GM06990 (cell line): ENCODE measurements at regions not wholly inside any gene's neighbourhood (a gene's known extent, or its start where the extent isn't known, plus 50 kb on each side); places are given as distances from the start of the nearest gene placed in this dataset.

Experiments used
- DNase-seq: peaks from one replicate; pipeline ENCODE4 v3.0.0-alpha.2; 2011; ENCODE audit not compliant: insufficient read length; ENCODE audit errors: extremely low read depth
- H3K27me3 ChIP-seq: replicated peaks from 2 replicates; pipeline ENCODE4 v1.6.0; 2011; ENCODE audit warnings: low read length; ENCODE audit not compliant: control insufficient read depth, insufficient read depth
- H3K36me3 ChIP-seq: 2 replicates; pipeline ENCODE4 v1.5.1; 2011; ENCODE audit warnings: low read length; ENCODE audit not compliant: control insufficient read depth, insufficient read depth
- H3K4me3 ChIP-seq: replicated peaks from 2 replicates; pipeline ENCODE4 v1.5.1; 2011; ENCODE audit warnings: low read depth, mild to moderate bottlenecking, control low read depth, low read length
- TF ChIP-seq, protein P1 (sequence below): IDR thresholded peaks from 2 replicates; pipeline ENCODE4 v1.5.1; 2011; ENCODE audit warnings: low read length, control low read depth, mild to moderate bottlenecking, inconsistent platforms; ENCODE audit not compliant: insufficient read depth, poor library complexity, severe bottlenecking

DNA sequence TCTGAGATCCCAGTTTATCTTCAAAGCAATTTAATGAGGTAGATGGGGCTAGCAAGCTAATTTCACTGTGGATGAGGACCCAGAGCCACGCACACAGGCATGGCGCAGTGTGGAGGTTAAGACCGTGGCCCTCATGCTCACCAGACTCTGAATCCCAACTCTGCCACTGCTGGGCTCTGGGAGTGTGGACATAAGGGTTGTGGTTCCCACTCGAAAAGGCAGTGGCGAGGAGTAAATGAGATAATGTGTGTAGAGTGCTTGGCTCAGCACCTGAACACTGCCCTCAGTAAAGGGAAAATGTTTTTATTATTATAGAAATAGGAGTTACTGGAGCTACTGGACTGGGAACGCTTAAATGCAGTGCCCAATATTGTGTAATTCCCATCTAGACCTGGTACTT is 243.5 kb upstream of the TPM1 start:
- no peak overlapping the region for H3K4me3 ChIP-seq
- TF ChIP-seq, protein P1, sequence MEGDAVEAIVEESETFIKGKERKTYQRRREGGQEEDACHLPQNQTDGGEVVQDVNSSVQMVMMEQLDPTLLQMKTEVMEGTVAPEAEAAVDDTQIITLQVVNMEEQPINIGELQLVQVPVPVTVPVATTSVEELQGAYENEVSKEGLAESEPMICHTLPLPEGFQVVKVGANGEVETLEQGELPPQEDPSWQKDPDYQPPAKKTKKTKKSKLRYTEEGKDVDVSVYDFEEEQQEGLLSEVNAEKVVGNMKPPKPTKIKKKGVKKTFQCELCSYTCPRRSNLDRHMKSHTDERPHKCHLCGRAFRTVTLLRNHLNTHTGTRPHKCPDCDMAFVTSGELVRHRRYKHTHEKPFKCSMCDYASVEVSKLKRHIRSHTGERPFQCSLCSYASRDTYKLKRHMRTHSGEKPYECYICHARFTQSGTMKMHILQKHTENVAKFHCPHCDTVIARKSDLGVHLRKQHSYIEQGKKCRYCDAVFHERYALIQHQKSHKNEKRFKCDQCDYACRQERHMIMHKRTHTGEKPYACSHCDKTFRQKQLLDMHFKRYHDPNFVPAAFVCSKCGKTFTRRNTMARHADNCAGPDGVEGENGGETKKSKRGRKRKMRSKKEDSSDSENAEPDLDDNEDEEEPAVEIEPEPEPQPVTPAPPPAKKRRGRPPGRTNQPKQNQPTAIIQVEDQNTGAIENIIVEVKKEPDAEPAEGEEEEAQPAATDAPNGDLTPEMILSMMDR = no peak
- no peaks in the 10 kb centered on the region for H3K36me3 ChIP-seq
- DNase-seq = no peak
- no peaks in the 10 kb centered on the region; the same call in none of the 2 replicates for H3K27me3 ChIP-seq

DNA sequence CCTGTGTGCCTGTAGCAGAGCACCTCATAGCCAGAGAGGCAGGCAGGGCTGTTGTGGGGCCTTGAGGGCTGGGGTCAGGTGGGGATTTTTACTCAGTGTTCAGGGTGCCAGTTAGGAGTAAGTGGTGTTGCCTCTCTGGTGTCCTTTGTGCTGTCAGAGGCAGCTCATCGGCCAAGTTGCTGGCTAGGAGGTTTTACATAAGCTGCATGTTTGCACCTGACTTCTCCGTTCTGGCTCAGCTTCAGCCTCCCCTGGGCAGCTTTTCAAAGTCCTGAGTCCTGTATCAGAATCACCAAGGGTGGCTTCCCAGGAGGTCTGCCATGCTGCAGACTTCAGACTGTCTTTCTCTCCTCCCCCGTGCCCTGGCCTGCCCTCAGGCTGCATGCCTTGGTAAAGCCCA is 242.6 kb upstream of the TPM1 start:
- no peak for DNase-seq
- Histone ChIP-seq H3K27me3 (peaks cover 1% of the 10 kb centered on the region), H3K4me3 (no peak overlapping the region), H3K36me3 (no peaks in the 10 kb centered on the region)
- TF ChIP-seq, protein P1 = no peak

DNA sequence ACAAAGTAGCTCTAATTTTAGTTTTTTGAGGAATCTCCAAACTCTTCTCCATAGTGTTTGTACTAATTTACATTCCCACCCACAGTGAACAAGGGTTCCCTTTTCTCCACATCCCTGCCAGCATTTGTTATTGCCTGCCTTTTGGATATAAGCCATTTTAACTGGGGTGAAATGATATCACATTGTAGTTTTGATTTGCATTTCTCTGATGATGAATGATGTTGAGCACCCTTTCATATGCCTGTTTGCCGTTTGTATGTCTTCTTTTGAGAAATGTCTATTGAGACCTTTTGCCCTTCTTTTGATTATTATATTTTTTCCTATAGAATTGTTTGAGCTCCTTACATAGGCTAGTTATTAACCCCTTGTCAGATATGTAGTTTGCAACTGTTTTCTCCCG is 239.9 kb upstream of the TPM1 start:
- TF ChIP-seq, protein P1 = no peak
- DNase-seq = no peak
- Histone ChIP-seq H3K4me3 (no peak overlapping the region), H3K27me3 (peaks cover 1% of the 10 kb centered on the region; the same call in 1 of the 2 replicates), H3K36me3 (no peaks in the 10 kb centered on the region)

DNA sequence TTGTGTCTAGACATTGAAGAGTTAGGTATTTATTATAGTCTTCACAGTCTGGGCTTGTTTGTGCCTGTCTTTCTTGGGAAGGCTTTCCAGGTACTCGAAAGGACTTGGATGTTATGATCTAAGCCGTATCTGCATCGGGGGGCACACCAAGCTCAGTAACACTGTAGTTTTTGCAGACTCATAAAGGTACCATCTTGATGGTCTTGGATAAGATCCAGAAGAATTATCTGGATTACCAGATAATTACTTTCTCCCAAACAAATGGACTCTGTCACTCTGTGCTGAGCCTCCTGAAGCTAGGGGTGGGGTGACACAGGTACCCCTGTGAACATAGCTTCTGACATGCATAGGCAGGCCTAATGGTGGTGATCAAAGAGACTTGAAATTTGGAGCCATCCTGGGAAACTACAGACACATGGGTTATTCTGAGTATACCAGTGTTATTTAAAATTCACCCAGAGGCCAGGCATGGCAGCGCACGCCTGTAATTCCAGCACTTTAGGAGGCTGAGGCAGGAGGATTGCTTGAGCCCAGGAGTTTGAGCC is 238.6 kb upstream of the TPM1 start:
- H3K4me3 ChIP-seq = no peak overlapping the region
- H3K27me3 ChIP-seq = peaks cover 1% of the 10 kb centered on the region; the same call in 1 of the 2 replicates
- H3K36me3 ChIP-seq = no peaks in the 10 kb centered on the region
- TF ChIP-seq, protein P1 = no peak
- DNase-seq = no peak

DNA sequence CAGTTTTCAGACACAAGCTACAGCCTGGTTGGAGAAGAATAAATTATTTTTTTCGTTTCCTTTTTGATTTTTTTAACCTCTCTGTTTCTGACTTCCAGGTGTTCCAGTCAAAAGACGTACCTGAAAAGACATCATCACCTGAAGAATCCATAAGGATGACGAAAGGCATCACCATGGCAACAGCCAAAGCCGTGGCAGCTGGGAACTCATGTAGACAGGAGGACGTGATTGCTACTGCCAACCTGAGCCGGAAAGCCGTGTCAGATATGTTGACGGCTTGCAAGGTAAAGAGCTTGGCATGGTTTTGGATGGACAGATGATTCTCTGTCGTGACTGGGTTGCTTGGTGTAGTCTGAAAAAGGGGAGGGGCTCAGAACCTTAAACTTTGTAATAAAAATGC is 237.0 kb upstream of the TPM1 start:
- Histone ChIP-seq H3K4me3 (no peak overlapping the region), H3K27me3 (peaks cover 3% of the 10 kb centered on the region), H3K36me3 (no peaks in the 10 kb centered on the region)
- no peak for DNase-seq
- TF ChIP-seq, protein P1 = no peak
